Stimulated activated CD8-positive, alpha-beta memory T cell treated with anti-CD3 and anti-CD28 coated beads, Interleukin-2, amount 100 ng/mL, for 48 hours (primary cell): ENCODE measurements at regions not wholly inside any gene's neighbourhood (a gene's known extent, or its start where the extent isn't known, plus 50 kb on each side); places are given as distances from the start of the nearest gene placed in this dataset.

Source experiments
- DNase-seq, 2 donors: peaks; one replicate each; pipeline ENCODE4 v3.0.0-alpha.2; 2020; ENCODE audit warnings: low read depth in 2 of 2

DNA sequence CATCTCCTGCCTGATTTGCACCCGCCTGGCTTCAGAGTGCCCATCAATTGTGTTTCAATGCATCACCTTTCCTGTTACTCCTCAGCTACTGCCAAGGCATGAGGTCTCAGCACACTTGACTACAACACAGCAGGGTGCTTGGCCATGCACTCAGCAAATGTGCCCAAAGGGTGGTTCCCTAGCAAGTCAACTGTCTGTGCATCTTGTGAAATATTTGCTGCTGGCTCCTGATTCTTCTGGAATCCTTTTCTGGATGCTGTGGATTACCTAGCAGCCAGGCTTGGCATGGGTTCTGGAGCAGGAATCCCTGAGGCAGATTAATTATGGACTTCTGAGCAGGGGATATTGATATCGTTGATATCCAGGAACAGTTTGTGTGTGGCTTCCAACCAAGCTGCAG, 662.6 kb upstream of the MGMT start:
- DNase-seq: no peak

DNA sequence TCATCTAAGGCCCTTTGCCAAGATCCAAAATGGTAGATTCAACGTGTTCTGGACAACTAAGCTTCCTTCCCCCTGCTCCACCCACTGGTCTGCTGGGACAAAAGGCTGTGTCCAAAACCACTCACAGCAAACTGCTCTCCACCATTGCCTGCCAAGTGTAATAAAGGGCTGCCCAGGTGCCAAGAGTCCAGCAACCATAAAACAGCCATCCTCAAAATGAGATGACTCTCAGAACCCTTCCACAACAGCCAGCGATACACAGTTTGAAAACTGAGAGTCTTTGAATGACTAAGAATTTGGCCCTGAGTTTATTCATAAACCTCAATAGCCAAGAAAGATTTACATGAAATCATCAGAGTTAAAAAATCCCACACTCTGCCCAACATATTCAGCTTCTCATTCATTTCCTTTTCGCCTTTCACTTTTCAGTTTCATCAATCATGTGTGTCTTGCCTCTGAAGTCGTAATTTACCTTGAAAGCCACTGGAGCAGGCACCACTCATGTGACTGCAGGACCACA, 658.1 kb upstream of the MGMT start:
- no peak for DNase-seq

DNA sequence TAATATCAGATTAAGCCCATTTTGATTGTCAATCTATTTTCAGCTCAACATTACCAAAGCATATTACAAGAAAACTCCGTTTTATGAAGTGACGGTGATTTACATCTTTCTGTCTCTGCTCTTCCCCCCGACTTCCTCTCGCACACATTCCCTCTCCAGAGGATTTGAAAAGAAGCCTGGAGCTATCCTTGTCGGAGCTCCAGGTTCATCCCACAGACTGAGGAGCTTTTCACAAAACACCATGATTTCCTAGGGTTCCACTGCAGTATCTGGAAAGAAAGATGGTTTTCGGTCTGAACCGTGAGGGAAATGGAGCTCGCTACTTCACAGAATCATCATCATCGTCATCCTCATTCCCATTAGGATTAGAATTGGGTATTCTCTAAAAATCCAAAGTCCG, 655.5 kb upstream of the MGMT start:
- DNase-seq: no peak

DNA sequence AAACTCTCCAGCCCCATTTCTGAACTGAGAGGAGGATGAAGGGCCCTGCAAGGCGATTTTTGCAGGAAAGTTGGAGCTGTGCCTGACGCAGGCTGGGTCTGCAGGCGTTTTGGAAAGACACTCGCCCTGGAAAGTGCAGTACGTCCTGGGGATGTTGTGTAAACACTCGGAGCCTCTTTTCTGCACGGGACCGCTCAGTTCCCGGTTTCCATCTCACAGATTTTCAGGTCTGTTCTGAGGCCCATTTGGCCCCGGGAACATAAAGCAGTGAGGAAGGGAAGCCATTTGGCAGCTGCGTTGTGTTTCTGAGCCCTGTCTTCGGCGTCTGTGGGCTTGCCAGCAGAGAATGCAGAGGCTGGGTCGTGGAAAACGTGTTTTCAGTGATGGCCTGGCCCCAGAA, 655.0 kb upstream of the MGMT start:
- DNase-seq: no peak

DNA sequence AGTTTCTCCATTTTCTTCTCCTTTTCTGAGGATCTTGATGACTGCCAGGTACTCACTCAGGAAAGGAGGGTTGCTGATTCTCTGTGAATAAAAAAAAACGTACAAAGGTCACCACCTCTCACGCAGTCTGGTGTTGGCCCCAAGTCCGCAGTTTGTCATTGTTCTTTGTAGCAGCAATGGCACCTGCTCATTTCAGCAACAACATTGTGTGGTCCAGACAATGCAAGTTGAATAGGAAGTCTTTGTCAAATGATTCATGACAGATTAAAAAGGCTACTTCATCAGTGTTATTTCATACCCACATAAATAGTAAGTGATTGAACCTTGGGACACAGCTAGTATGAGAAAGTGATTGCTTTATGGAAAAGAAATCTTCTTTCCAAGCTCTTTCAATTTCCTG, 653.5 kb upstream of the MGMT start:
- DNase-seq: no peak

DNA sequence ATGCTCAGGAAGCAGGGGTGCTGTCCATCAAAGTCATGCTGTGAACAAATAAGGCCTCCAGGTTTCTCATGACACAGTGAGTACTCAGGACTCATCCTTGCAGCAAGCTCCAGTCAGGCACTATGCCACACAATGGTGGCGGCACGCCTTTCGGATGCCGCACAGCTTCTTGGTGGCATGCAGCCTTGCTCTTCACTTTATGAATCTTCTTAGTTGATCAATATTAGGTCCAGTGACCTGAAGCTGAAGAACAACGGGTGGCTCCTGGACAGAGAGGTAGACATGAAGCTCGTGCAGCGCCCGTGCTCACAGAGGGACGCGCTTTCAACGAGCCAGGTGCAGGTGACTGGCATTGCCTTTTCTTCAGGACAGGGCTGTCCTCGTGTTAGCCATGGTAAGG, 653.0 kb upstream of the MGMT start:
- DNase-seq: no peak

DNA sequence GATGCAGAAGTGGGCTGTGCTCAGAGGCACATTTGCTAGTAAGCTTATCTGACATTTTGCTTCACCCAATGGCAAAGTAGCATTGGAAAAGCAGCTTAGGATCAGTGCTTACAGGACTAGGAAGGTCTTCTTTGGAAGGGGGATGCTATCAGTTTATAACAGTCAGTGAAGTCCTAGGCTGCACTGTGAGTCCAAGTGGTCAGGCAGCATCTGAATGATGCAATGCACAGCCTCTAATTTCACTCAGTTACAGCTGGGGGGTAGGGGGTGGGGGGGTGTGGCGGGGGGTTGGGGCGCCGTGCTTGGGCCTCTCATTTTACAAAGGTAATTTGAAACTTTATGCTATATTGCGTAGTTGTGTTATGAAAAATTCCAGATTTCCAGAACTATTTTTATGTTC, 652.3 kb upstream of the MGMT start:
- no peak for DNase-seq

DNA sequence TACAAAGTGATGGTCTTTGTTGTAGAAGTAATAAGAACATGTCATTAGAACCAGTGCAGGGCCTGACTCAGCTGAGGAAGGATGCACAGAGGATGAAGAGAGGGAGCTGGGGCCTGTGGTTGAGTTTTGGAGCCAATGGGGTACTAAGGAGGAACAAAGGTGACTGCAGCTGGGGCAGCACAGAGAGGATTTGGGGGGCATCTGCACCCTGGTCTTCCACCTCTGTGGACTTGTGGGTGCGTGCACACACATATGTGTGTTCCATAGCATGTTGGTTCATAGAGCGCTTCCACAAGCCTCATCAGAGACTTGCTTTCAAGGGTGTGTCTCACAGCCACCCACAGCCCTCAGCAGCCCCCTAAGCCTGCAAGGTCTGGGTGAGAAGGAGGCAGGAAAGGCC, 650.3 kb upstream of the MGMT start:
- no peak for DNase-seq

DNA sequence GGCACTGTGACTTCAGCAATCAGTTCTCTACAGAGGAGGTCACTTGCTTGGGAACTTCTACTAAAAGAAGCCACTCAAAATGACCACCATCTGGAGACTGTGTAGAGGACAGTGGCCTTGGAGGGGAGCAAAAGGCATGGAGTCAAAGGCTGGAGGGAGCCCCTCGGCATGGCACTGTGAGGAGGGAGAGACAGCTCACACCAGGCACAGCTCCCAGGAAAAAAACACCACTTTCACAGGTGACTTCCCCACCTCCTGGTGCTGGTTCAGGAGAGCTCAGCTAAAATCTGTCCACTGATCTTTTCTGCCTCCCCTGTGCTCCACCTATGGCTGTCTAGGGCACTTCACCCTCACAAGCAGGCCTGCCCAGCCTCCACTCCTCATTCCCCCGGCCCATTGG, 649.4 kb upstream of the MGMT start:
- DNase-seq: no peak

DNA sequence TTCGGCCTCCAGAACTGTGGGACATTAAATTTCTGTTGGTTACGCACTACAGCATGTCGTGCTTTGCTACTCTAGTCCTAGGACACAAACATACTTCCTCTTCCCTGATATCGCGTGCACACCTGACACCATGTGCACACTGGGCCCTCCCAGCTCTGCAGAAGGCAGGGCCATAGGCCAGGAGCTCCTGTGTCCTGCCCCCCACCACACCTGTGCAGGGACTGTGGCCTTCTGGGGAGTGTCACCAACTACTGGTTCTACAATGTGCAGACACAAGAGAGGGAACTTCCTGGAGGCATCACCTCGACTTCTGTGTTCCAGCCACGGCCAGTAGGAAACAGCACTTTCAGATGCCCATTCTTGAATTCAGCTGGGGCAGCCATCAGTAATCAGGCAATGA, 646.4 kb upstream of the MGMT start:
- DNase-seq: no peak

DNA sequence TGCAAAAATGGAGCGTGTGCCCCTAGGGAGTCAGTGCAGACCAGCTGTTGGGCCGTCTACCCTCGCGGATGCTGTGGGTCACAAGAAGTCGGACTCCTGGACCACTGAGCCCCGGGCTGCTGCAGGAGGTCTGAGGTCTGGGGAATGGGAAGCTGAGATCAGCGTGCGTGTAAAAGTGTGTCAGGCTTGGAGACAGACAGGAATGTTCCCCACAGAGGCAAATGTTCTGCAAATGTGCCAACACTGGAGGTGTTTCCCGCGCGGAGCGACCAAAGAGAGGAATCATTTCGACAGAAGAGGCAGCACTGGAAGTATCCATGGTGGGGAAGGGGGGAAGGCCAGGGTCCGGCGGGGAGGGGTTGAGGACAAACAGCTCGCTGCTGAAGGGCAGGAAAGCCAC, 643.8 kb upstream of the MGMT start:
- DNase-seq: no peak

DNA sequence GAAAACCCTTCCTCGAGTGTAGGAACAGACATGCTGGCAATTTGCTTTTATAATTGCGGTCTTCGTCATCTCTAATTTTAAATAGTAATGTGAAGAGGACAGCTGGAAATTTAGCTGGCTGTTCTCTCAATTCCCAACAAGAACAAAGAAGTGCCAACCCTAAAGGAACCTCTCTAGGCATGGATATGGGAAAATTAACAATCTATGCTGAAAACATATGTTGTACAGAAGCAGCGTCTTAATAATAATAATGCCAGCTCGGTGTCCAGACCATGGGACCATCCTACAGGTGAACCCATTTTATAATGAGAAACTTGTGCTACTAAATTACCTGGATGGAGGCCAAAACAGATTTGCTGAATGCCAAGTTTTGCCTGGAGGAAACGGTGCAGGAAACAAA, 641.4 kb upstream of the MGMT start:
- no peak for DNase-seq

DNA sequence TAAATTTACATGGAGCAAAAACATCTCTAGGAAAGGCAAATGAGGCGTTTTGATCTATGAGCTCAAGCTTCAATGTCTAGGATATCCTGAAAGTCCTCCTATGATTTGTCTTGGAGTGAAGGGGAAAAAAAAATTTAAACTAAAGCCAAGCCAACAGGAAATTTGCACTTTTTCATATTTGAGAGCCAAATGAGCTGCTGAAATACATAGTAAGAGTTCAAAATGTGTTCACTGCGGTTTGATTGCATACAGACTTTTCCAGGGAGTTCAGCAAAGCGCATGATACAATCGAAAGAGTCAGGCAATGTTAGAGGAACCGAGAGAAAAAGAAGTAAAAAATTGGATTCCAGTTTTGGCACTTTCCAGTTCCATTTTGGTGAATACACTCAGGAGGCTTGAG, 633.4 kb upstream of the MGMT start:
- DNase-seq: no peak

DNA sequence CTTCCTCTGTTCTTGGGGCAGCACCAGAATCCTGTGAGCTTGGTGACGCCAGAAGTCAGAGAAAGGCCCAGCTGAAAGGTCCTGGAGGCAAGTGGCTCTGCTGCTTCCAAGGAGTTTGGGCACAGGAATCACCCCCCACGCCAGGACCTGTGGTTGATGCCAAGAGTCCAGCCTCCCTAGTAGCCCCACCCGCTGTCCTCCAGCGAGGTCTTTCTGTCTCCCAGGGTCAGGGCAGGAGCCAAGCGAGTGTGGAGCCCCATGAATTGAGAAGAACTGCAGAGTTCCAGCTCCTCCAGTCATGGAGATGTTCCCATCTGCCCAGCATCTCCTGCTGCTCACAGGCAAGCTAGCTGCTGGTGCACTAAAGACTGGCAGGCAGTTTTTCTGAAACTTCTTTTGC, 631.7 kb upstream of the MGMT start:
- no peak for DNase-seq

DNA sequence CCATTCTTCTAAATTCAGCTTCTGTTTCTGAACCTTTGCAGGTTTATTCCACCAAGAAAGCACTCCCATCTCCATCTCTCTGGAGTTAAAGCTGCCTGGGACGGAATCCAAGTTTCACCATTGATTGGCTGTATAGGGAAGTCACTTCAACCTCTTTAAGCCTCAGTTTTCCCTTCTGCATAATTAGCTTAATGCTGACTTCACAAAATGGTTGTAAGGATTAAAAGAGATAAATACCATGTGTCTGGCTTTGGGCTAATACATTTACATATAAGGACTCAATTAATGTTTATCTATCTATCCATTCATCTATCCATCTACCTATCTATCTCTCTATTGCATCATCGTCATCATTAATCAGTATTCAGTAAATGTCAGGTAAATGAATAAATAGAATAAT, 629.6 kb upstream of the MGMT start:
- DNase-seq: no peak

DNA sequence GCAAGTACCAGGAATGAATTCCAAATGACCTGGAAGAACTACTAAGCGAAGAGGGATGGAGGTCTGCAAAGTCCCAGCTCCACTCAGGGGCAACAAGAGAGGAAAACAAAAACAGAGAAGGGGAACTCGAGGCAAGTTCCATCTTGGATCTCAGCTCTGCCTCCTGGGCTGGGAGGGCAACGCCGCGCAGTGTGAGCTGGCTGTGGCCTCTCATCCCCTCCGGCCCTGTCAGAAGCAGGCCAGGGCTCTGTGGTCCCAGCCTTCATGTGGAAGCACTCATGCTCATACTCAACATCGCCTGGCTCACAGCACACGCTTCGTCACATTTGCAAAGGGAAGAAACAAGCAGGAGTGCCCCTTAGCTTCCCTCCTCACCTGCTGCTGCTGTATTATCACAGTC, 627.9 kb upstream of the MGMT start:
- no peak for DNase-seq

DNA sequence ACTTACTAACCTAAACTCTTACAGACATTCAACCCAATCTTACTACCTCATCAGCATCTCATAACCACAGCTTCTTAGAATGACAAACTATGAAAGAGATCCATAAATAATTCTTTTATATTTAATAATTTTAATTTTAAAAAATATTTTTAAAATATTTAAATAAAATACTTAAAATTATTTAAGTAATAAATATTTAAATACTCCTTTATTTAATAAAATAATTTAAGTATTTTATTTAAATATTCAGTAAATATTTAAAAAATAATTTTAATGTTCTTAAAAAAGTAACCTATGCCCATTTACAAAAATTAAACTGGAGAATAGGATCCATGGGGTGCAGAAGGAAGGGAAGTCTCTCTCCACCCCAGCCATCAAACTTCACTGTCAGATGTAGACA, 627.3 kb upstream of the MGMT start:
- DNase-seq: no peak

DNA sequence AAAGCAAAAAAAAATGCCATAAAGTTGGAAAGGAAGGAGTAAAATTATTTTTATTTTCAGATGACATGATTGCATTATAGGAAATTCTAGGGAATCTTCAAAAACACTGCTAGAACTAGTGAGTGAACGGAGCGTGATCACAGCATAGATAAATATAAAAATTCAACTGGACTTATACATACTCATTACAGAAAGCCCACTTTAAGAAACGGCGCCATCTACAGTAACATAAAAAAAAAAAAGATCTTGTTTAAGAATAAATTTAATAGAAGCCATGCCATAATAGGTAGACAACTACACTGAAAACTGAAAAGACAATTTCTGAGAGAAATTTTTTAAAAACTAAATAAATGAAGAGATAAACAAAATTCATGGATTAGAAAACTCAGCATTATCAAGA, 623.1 kb upstream of the MGMT start:
- no peak for DNase-seq

DNA sequence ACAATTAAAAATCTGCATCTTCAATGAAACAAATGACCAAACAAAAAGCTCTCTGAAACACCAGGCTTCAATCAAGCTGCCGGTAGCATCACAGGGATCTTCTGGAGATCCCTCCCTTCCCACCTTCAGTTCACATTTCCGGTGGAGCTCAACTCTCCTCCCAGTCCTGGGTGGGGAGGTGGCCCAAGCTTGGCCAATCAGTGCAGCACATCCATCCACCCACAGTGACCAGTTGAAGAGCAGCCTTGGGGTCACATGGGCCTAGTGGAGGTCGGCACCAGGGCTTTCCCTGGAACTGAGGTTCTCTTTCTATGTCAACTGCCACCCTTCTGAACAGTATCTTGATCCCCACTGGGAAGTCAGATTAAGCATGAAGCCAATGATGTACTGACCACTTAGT, 620.1 kb upstream of the MGMT start:
- no peak for DNase-seq

DNA sequence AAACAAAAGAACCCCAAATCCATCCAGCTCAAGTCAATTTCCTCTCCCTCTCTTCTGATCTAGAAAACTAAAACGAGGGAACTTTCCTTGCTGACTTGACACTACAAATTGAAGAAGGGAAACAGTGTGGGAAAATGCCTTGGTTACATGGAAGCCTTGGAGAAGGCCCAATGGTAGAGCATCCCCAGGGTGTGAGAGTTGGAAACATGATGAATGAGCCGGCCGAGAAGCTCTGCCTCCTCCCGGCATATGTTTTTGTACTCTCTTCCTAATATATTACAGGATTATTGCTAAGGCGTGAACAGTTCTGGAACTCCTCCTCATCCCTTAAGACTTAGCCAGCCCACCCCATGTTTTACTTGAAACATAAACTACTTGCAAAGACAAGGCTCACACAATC, 618.2 kb upstream of the MGMT start:
- DNase-seq: no peak

DNA sequence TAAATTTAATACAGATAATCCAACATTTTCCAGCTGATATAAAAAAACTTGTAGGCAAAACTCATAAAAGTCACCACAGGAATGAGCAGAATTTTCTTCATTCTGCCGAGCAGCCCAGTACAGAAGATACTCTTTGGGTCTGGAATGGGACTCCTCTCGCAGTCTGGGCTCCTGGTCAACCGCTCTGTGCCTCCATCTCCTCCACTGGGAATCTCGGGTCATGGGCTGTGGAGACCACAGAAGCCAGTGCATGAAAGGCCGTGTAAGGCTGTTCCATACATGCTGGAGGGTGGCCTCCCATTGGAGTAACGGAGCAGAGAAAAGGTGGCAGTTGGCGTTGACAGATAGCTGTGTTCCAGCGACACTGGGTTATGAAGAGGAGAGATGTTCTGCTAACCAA, 616.4 kb upstream of the MGMT start:
- no peak for DNase-seq

DNA sequence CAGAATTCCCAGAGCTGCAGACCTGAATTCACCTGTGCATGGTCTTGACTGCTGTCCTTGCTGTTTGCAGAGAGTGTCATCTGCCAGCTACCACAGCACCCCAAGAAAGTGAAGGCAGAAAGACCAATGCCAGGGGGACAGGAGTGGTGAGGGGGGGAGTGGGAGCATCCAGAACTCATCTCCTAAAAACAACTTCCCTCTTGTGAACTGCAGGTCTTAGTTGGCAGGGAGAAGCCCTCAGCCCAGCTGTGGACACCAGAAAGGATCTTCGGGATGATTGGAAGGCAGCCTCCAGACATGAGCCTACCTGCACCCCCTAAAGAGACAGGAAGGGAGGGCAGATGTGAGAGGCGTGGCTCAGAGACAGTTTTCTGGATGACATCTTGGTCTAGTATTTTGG, 615.8 kb upstream of the MGMT start:
- no peak for DNase-seq

DNA sequence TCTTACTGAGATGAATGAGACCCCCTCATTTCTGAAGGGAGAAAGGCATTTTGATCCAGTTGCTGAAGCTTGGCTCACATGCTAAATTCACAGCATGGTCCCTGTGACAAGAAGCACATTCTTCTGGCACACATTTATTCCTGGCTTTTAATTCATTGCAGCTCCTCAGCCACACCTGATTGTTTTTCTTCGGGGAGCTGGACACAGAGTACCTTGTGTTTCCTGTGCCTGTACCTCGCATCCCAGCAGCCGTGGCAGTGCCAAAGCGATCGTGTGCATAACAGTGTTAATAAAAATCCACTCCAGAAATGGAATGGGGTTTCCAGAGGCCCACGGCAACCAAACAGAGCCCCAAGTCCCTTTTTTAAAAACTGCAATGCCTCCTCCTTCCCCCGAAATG, 615.3 kb upstream of the MGMT start:
- DNase-seq: no peak

DNA sequence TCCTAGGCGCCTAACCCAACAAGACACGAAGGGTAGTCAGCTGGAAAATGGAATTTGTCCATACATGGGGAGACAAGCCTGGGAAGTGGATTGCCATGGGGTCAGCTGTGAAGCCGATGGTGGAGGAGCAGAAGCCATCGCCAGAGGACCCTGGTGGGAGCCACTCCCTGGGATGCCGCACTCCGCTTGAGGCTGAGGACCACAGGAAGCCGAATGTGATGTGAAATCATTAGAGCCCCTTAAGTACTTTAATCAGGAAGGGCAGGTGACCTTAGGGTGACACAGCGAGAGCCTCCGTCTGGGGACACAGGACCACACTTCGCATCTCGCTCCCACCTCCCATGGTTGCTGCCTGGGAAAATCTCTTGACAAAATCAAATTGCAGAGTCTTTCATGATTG, 614.6 kb upstream of the MGMT start:
- no peak for DNase-seq

DNA sequence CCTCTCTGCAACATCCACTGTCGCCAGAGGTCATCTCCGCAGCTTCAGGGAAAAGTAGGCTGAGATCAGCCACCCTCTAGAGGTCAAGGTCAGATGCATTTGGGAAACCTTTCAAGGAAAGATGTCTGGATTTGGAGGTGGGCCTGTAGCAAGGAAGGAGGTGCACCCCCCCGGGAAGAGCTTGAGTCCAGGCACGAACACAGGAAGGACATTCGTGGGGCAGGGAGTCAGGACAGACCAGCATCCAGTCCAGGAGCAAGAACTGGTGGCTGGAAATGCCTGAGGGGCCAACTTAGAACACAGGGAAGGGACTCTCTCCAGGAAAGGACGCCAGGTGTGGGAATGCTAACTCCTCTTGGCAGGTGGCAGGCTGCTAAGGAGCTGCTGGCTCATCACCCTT, 614.1 kb upstream of the MGMT start:
- no peak for DNase-seq
